ENCODE measurements at regions not wholly inside any gene's neighbourhood (a gene's known extent, or its start where the extent isn't known, plus 50 kb on each side); places are given as distances from the start of the nearest gene placed in this dataset.

DNA sequence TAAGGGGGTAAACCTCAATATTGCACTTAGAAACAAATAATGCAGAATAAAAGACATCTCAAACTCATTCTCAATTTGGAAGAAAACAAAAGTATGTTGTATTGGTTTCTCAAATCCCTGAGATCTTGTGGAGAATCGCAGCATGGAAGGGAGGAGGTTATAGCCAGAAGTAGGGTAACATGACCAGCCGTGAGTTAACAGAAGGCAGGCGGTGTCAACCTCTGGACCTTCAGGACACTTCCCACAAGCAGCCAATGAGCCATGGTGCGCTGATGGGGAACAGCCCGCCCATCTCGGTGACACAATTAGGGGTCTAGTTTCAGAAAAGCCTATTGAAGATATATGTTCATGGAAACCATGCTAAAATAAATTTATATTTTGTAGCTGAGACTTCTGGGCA is 98.4 kb downstream of the ALDH8A1 start:
- ATAC-seq (ENCODE audit: low read depth) (no peak), DNase-seq (no peak)
- H3K9me3 Mint-ChIP-seq = no peaks in the 10 kb centered on the region
- peaks cover 14% of the 10 kb centered on the region for H3K27me3 Mint-ChIP-seq
- H3K27ac Mint-ChIP-seq = no peak overlapping the region
- H3K4me3 Mint-ChIP-seq = no peak overlapping the region
- intact Hi-C loops (cut with micrococcal nuclease) = no loop called here
- POLR2A ChIA-PET = no interaction called here
- CTCF ChIA-PET = no interaction called here
- no peaks in the 10 kb centered on the region for H3K36me3 Mint-ChIP-seq (ENCODE audit: low read depth)
- no peaks in the 10 kb centered on the region for H3K4me1 Mint-ChIP-seq
- TF ChIP-seq CTCF (IDR thresholded peaks at IDR 0.05) = no peak

DNA sequence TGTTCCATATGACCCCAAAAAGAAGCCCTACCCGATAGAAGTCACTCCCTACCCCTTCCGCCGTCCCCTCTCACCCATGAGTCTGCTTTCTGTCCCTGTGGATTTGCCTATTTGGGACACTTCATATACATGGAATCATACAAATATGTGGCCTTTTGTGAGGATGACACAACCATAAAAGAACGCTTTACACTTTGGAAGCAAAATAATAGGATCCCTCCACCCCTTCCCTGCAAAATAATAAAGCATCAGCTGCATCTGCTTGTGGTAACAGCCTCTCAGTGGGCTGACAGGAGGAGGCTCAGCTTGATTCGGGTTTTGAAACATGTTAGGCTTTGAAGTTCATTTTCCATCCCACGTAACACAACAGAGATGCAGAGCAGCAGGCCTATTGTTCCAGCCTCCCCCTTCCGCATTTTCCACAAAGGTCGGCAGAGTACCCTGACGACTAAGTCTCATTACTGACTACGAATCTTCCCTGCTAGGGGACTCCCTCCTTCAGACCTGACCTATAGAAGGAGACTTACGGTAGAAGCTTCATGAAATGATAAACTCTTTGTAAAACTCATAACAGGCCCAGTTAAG is 99.1 kb downstream of the ALDH8A1 start:
- H3K4me1 Mint-ChIP-seq = no peaks in the 10 kb centered on the region
- H3K4me3 Mint-ChIP-seq = no peak overlapping the region
- TF ChIP-seq CTCF (IDR thresholded peaks at IDR 0.05) = no peak
- ATAC-seq (ENCODE audit: low read depth) = no peak
- H3K27me3 Mint-ChIP-seq = peaks cover 11% of the 10 kb centered on the region
- DNase-seq = no peak
- H3K9me3 Mint-ChIP-seq = no peaks in the 10 kb centered on the region
- ChIA-PET POLR2A (no interaction called here), CTCF (no interaction called here)
- no peaks in the 10 kb centered on the region for H3K36me3 Mint-ChIP-seq (ENCODE audit: low read depth)
- intact Hi-C loops (cut with micrococcal nuclease) = no loop called here
- no peak overlapping the region for H3K27ac Mint-ChIP-seq

DNA sequence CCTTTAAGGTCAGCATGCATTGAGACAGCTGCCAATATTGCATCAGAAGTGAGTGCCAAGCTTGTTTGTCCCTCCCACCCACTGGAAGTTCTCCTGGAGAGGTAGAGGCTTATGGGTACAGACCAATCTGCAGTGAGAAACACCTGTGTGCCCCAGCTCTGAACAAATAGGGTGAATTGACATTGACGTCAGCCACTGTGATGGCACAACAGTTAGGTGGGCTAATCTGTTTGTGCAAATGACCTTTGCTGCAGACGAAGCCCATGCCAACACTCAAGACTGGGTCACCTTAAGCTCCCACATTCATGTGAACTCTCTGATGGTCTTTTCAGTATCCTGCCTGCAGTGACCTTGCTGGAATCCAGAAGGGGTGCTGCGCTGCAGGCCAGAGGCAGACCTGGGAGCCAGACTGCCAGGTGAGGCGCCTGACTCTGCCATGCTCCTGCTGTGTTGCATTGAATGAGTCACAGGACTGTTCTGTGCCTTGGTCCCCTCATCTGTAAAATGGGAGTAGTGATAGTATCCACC is 99.9 kb downstream of the ALDH8A1 start:
- peaks cover 10% of the 10 kb centered on the region for H3K27me3 Mint-ChIP-seq
- H3K9me3 Mint-ChIP-seq = no peaks in the 10 kb centered on the region
- TF ChIP-seq CTCF (IDR thresholded peaks at IDR 0.05) = no peak
- intact Hi-C loops (cut with micrococcal nuclease) = no loop called here
- ATAC-seq (ENCODE audit: low read depth) = no peak
- CTCF ChIA-PET = no interaction called here
- no peaks in the 10 kb centered on the region for H3K36me3 Mint-ChIP-seq (ENCODE audit: low read depth)
- POLR2A ChIA-PET = no interaction called here
- no peak for DNase-seq
- no peaks in the 10 kb centered on the region for H3K4me1 Mint-ChIP-seq
- H3K4me3 Mint-ChIP-seq = no peak overlapping the region
- no peak overlapping the region for H3K27ac Mint-ChIP-seq

DNA sequence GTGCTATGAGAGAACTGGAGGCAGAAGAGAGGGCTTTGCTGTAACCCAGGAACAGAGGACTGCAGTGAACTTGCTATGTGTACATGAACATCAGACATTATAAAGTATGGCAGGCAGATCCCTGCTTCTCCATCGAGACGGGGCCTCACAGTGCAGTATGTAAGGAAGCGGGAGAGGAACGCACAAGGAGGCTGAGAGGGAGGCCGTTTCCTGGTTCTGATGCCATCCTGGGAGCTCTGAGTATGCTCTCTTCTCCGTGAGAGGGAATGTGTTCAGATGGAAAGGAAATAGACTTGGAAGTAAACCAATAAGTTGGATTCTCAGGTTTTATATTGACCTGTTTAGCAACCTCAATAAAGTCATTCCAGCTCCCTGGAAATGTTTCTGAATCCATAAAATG is 101.8 kb downstream of the ALDH8A1 start:
- no peak overlapping the region for H3K27ac Mint-ChIP-seq
- no peak for ATAC-seq (ENCODE audit: low read depth)
- ChIA-PET POLR2A (no interaction called here), CTCF (no interaction called here)
- no peaks in the 10 kb centered on the region for H3K4me1 Mint-ChIP-seq
- intact Hi-C loops (cut with micrococcal nuclease) = no loop called here
- peaks cover 10% of the 10 kb centered on the region for H3K27me3 Mint-ChIP-seq
- H3K4me3 Mint-ChIP-seq = no peak overlapping the region
- TF ChIP-seq CTCF (IDR thresholded peaks at IDR 0.05) = no peak
- no peaks in the 10 kb centered on the region for H3K36me3 Mint-ChIP-seq (ENCODE audit: low read depth)
- no peaks in the 10 kb centered on the region for H3K9me3 Mint-ChIP-seq
- no peak for DNase-seq

GRCh38 chr6:134846865-134847264 is 103.0 kb downstream of the ALDH8A1 start:
- TF ChIP-seq CTCF (IDR thresholded peaks at IDR 0.05) = no peak
- Mint-ChIP-seq H3K4me3 (no peak overlapping the region), H3K36me3 (ENCODE audit: low read depth) (no peaks in the 10 kb centered on the region), H3K4me1 (no peaks in the 10 kb centered on the region), H3K9me3 (no peaks in the 10 kb centered on the region), H3K27me3 (peaks cover 11% of the 10 kb centered on the region), H3K27ac (no peak overlapping the region)
- ChIA-PET POLR2A (no interaction called here), CTCF (no interaction called here)
- DNase-seq = no peak
- intact Hi-C loops (cut with micrococcal nuclease) = no loop called here
- ATAC-seq (ENCODE audit: low read depth) = no peak
